Brain microvascular endothelial cell (primary cell): ENCODE measurements at regions not wholly inside any gene's neighbourhood (a gene's known extent, or its start where the extent isn't known, plus 50 kb on each side); places are given as distances from the start of the nearest gene placed in this dataset.

Experiments
- DNase-seq: peaks from one replicate; pipeline ENCODE4 v3.0.0-alpha.2; 2020
- H3K27ac ChIP-seq: fragments of 250-450 bp; sonication (Bioruptor Pico); 2 replicates; pipeline ENCODE4 v1.5.1; 2020; ENCODE audit warnings: mild to moderate bottlenecking, moderate library complexity
- H3K27me3 ChIP-seq: fragments of 250-450 bp; sonication (Bioruptor Pico); replicated peaks from 2 replicates; pipeline ENCODE4 v1.5.1; 2020; ENCODE audit warnings: mild to moderate bottlenecking
- H3K36me3 ChIP-seq: fragments of 250-450 bp; sonication (Bioruptor Pico); replicated peaks from 2 replicates; pipeline ENCODE4 v1.5.1; 2020; ENCODE audit warnings: mild to moderate bottlenecking
- H3K4me3 ChIP-seq: 2 replicates; pipeline ENCODE4 v1.5.1; 2011; ENCODE audit warnings: low read depth, mild to moderate bottlenecking, control low read depth, low read length, moderate library complexity
- in situ Hi-C: cut with HindIII; loops from 2 replicates; pipeline ENCODE4 v1.10.0; 2017; ENCODE audit warnings: low sequenced_read_pairs, low pct_ligation_motif_present
- TF ChIP-seq, protein P1 (sequence below): IDR thresholded peaks from 2 replicates; pipeline ENCODE4 v1.5.1; 2011; ENCODE audit warnings: low read depth, mild to moderate bottlenecking, moderate library complexity, low read length, control low read depth, inconsistent platforms; ENCODE audit errors: missing control alignments

DNA sequence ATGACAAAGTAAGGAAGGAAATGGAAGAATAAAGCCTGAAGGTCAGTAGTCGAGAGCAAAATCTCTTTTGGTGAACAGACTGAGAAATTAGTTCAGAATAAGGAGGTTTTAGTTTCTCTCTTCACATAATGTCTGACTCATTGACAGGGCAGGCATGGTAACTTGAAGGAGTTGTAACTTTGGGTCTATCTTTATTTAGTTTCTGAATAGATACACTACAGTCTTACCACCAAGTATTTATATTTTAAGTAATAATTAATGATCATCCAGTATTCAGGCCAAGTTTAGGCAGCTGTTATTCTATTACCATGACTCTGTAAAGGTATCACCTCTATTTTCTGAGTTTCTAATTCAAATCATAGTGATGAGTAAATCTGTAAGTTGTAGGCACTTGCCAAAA lies 219.9 kb downstream of the SPRY2 start:
- DNase-seq: no peak
- no peaks in the 10 kb centered on the region for H3K36me3 ChIP-seq
- no peaks in the 10 kb centered on the region for H3K27me3 ChIP-seq
- TF ChIP-seq, protein P1, sequence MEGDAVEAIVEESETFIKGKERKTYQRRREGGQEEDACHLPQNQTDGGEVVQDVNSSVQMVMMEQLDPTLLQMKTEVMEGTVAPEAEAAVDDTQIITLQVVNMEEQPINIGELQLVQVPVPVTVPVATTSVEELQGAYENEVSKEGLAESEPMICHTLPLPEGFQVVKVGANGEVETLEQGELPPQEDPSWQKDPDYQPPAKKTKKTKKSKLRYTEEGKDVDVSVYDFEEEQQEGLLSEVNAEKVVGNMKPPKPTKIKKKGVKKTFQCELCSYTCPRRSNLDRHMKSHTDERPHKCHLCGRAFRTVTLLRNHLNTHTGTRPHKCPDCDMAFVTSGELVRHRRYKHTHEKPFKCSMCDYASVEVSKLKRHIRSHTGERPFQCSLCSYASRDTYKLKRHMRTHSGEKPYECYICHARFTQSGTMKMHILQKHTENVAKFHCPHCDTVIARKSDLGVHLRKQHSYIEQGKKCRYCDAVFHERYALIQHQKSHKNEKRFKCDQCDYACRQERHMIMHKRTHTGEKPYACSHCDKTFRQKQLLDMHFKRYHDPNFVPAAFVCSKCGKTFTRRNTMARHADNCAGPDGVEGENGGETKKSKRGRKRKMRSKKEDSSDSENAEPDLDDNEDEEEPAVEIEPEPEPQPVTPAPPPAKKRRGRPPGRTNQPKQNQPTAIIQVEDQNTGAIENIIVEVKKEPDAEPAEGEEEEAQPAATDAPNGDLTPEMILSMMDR: no peak
- H3K27ac ChIP-seq: no peak overlapping the region
- no peak overlapping the region for H3K4me3 ChIP-seq
- in situ Hi-C loops: no loop called here

DNA sequence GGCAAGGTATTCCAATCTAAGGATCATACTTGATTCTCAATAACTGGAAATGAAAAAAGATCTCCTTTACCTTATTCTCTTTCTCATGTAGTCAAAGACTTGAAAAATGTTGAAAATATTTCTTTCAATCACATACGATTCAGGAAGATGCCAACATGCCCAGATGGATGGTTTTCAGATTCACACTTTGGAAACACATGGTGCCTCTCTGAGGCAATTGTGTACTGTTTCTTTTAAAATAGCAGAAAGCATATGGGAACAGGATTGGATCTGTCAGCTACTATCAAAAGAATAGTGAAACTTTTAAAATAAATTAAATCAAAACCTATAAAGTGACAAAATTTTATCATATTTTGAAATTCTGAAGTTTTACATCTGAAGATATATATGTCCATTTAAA lies 222.4 kb downstream of the SPRY2 start:
- Histone ChIP-seq H3K36me3 (no peaks in the 10 kb centered on the region), H3K27ac (no peak overlapping the region), H3K27me3 (no peaks in the 10 kb centered on the region), H3K4me3 (no peak overlapping the region)
- DNase-seq: no peak
- TF ChIP-seq, protein P1: no peak
- in situ Hi-C loops: no loop called here

DNA sequence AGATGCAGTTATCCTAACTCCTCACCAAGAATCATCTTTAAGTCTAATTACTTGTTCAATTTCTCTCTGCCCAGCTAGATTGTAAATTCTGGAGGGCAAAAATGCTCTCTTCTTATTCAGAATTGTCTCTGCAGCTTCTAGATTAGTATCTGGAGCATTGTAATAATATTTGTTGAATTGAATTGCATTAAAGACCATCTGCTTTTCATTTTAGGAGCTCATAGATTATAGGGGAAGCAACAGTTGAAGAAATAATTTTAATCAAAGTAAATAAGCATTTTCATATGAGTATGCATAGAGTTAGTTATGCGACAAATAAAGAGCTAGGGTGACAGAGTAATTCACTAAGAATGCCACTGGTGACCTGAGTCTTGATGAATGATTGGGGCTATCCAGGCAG lies 222.8 kb downstream of the SPRY2 start:
- TF ChIP-seq, protein P1: no peak
- DNase-seq: no peak
- in situ Hi-C loops: no loop called here
- no peaks in the 10 kb centered on the region for H3K27me3 ChIP-seq
- H3K4me3 ChIP-seq: no peak overlapping the region
- no peaks in the 10 kb centered on the region for H3K36me3 ChIP-seq
- H3K27ac ChIP-seq: no peak overlapping the region

DNA sequence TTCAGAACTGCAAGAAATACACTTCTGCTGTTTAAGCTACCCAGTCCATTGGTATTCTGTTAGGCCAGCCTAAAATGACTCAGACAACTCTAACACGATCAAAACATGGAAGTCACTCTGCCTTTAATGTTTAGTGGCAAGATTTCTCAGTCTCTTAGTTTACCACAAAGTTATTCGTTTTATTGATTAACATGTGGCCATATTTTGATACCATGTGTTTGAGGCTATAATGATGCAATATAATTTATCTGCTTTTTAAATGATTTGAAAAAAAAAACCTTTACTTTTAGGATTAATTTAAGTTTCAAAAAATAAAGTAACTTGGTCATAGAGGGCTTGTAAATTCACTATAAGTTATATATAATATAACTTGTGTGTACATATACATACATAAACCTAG lies 223.4 kb downstream of the SPRY2 start:
- in situ Hi-C loops: no loop called here
- Histone ChIP-seq H3K27me3 (no peaks in the 10 kb centered on the region), H3K27ac (no peak overlapping the region), H3K4me3 (no peak overlapping the region), H3K36me3 (no peaks in the 10 kb centered on the region)
- DNase-seq: no peak
- TF ChIP-seq, protein P1: no peak

DNA sequence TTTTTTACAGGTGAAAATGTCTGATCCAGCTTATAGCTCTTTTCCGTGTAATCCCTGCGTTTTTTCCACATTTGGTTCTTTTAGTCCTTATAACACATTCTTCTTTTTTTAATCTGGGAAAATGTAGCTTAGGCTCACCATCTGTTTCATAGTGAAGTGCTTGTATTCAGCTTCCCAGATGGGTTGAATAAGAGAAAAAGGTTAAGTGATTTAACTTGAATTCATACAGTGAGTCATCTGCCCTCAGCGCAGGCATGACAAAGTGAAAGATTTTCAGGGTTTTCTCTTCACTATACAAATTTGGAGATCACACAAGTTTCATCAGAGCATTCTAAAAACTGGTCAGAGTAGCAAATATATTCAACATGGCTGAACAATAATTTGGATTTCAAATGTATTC lies 224.8 kb downstream of the SPRY2 start:
- Histone ChIP-seq H3K27me3 (no peaks in the 10 kb centered on the region), H3K36me3 (no peaks in the 10 kb centered on the region), H3K27ac (no peak overlapping the region), H3K4me3 (no peak overlapping the region)
- peak; percentile 49 for DNase-seq
- in situ Hi-C loops: no loop called here
- TF ChIP-seq, protein P1: no peak

DNA sequence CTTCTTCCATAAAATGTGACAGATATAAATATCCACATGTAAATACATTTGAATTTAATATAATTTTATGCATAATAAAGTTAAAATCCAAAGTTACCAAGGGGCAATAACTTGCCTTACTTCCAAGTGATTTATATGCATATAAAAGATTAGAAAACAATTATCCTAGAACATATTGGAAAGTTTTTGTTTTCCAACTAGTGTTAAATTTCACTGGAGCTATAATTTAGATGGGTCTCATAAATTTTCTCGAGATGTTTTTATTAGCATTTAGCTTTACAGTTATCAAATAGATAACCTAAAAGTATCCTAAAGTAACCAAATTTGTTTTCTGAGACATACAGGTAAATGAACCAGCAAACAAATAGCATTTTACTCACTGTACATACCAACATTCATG lies 225.3 kb downstream of the SPRY2 start:
- in situ Hi-C loops: no loop called here
- Histone ChIP-seq H3K27me3 (no peaks in the 10 kb centered on the region), H3K4me3 (no peak overlapping the region), H3K36me3 (no peaks in the 10 kb centered on the region), H3K27ac (no peak overlapping the region)
- TF ChIP-seq, protein P1: no peak
- DNase-seq: no peak
